Transverse colon (tissue), 4 donors: ENCODE measurements at regions not wholly inside any gene's neighbourhood (a gene's known extent, or its start where the extent isn't known, plus 50 kb on each side); places are given as distances from the start of the nearest gene placed in this dataset.

Experiments used
- DNase-seq: peaks from one replicate; pipeline ENCODE4 v3.0.0-alpha.2; 2019
- H3K27ac ChIP-seq, 4 donors: fragments of 200-600 bp; sonication (generic); 2 replicates each; pipeline ENCODE4 v1.5.1; 2016 to 2018; ENCODE audit warnings: inconsistent platforms in 4 of 4
- H3K27me3 ChIP-seq: fragments of 200-600 bp; sonication (generic); 2 replicates; pipeline ENCODE4 v1.5.1; 2017; ENCODE audit warnings: inconsistent platforms
- H3K36me3 ChIP-seq, 4 donors: fragments of 200-600 bp; sonication (generic); 2 replicates each; pipeline ENCODE4 v1.5.1; 2017 to 2019; ENCODE audit warnings: inconsistent platforms in 4 of 4
- H3K4me1 ChIP-seq, 4 donors: fragments of 200-600 bp; sonication (generic); 2 replicates each; pipeline ENCODE4 v1.5.1; 2017 to 2020; ENCODE audit warnings: inconsistent platforms in 4 of 4
- H3K4me3 ChIP-seq, 4 donors: fragments of 200-600 bp; sonication (generic); 1 replicate in 1 of 4; 2 replicates in 3 of 4; pipeline versions ENCODE4 v1.5.1 to v1.6.1; 2017 to 2019; ENCODE audit warnings: inconsistent platforms in 4 of 4
- H3K9me3 ChIP-seq, 2 donors: fragments of 200-600 bp; sonication (generic); 2 replicates each; pipeline ENCODE4 v1.5.1; 2017 to 2019; ENCODE audit warnings: inconsistent platforms in 2 of 2
- EP300 ChIP-seq: sonication (generic); formaldehyde crosslinking; IDR thresholded peaks from one replicate; pipeline ENCODE4 v1.6.1; 2017; ENCODE audit warnings: antibody characterized with exemption, low read depth
- POLR2A ChIP-seq: fragments of 450-650 bp; IDR thresholded peaks from one replicate; pipeline ENCODE4 v1.6.1; 2016; ENCODE audit warnings: antibody characterized with exemption, mild to moderate bottlenecking, moderate library complexity
- POLR2AphosphoS5 ChIP-seq, 3 donors: sonication (generic); formaldehyde crosslinking; IDR thresholded peaks; one replicate each; pipeline ENCODE4 v1.6.1; 2016; ENCODE audit warnings: antibody characterized with exemption in 3 of 3
- WGBS, 2 donors: methylation state at CpG; one replicate each; pipeline ENCODE4 v1.1.5; 2018; ENCODE audit warnings: low coverage in 1 of 2; 5-methylcytosine and 5-hydroxymethylcytosine counted together
- in situ Hi-C, 4 donors: fragments of 200-750 bp; cut with MboI; loops; one replicate each; pipeline versions ENCODE4 v1.15.0 to v1.15.1; 2017; ENCODE audit warnings: low sequenced_read_pairs in 3 of 4, low pct_ligation_motif_present in 1 of 4, low pct_unique_long_range_greater_than_20kb in 1 of 4
- intact Hi-C: fragments of 100-400 bp; cut with DNase I; formaldehyde crosslinking; loops from one replicate; pipeline ENCODE4 v1.15.1; 2023; ENCODE audit warnings: low total_unique reads
- TF ChIP-seq, protein P1 (sequence below), 5 experiments: fragments of 200-600 bp in 3 of 5; fragments of 450-650 bp in 2 of 5; sonication (generic) in 3 of 5; IDR thresholded peaks; 1 replicate in 2 of 5; 2 replicates in 3 of 5; pipeline ENCODE4 v1.5.1; 2016 to 2017; ENCODE audit warnings: antibody characterized with exemption in 5 of 5, inconsistent platforms in 3 of 5, mild to moderate bottlenecking in 2 of 5, moderate library complexity in 1 of 5

DNA sequence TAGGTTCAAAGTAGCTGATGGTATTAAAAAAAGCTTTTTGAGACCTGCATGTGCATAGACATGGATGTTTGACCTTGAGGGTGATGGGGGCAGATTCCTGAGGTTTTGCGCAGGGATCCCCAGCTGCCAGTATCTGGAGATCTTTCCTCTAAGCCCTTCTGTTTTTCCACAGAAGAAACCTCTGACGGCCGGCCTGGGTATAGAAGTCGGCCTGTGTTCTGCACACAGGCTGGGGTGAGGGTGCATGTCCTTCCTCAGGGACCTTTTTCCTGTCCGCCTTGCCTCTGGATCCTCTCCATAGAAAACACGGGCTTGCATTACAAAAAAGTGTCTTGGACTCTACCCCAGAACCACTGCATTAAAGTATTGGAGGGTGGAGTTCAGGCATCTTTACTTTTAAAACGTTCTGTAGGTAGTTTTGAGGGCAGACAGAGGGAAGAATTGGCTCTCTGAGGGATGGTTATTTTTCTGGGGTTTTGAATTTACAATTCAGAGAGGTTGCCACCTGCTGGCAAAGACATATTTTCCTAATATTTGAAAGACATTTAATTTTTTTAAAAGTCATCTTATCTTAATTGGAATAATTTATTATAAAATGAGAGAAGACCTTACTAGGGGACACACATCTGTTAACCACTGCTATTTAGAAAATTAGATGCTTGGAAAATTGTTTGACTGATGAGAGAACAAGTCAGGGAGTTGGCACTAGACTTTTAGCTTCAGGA is 350.6 kb downstream of the DCDC2C start:
- WGBS, 2 donors: 69 to 75% methylated on average over 5 to 7 of the region's 7 CpGs
- Histone ChIP-seq H3K9me3 (no peaks in the 10 kb centered on the region), H3K4me3 (no peak overlapping the region), H3K27me3 (no peaks in the 10 kb centered on the region), H3K27ac (no peak overlapping the region), H3K4me1 (no peaks in the 10 kb centered on the region), H3K36me3 (no peaks in the 10 kb centered on the region)
- no peak for TF ChIP-seq POLR2A
- TF ChIP-seq, protein P1, sequence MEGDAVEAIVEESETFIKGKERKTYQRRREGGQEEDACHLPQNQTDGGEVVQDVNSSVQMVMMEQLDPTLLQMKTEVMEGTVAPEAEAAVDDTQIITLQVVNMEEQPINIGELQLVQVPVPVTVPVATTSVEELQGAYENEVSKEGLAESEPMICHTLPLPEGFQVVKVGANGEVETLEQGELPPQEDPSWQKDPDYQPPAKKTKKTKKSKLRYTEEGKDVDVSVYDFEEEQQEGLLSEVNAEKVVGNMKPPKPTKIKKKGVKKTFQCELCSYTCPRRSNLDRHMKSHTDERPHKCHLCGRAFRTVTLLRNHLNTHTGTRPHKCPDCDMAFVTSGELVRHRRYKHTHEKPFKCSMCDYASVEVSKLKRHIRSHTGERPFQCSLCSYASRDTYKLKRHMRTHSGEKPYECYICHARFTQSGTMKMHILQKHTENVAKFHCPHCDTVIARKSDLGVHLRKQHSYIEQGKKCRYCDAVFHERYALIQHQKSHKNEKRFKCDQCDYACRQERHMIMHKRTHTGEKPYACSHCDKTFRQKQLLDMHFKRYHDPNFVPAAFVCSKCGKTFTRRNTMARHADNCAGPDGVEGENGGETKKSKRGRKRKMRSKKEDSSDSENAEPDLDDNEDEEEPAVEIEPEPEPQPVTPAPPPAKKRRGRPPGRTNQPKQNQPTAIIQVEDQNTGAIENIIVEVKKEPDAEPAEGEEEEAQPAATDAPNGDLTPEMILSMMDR (IDR thresholded peaks at IDR 0.05): no peak
- TF ChIP-seq EP300: no peak
- no peak for TF ChIP-seq POLR2AphosphoS5 (IDR thresholded peaks at IDR 0.05)
- in situ Hi-C loops (no loop called here), intact Hi-C loops (no loop called here)
- no peak for DNase-seq

DNA sequence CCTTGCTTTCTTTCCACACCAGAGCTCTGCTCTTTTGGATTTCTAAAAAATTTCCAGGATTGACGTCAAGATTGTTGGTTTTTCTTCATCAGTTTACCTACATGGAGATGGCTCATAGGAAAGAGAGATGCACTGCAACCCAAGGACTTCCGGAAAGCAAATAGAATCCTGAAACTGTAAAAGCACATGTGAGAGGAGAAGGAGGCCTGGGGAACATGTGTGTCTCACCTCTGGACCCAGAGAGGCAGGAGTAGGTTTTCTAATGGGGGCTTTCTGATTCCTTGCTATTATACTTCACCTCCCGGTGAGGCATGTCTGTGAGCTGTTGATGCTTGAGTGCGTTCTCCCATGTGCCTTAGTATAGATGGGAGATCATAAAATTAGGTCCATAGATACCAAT is 362.8 kb downstream of the DCDC2C start:
- no peaks in the 10 kb centered on the region for H3K4me1 ChIP-seq
- WGBS, 2 donors: 65 to 91% methylated on average over 4 of the region's 4 CpGs
- no peak overlapping the region for H3K4me3 ChIP-seq
- H3K9me3 ChIP-seq: no peaks in the 10 kb centered on the region
- H3K36me3 ChIP-seq: no peaks in the 10 kb centered on the region
- TF ChIP-seq POLR2AphosphoS5 (IDR thresholded peaks at IDR 0.05) (no peak), EP300 (no peak), POLR2A (no peak)
- TF ChIP-seq, protein P1 (IDR thresholded peaks at IDR 0.05): no peak
- in situ Hi-C loops: no loop called here
- H3K27ac ChIP-seq: no peak overlapping the region
- intact Hi-C loops: no loop called here
- DNase-seq: no peak
- H3K27me3 ChIP-seq: no peaks in the 10 kb centered on the region

DNA sequence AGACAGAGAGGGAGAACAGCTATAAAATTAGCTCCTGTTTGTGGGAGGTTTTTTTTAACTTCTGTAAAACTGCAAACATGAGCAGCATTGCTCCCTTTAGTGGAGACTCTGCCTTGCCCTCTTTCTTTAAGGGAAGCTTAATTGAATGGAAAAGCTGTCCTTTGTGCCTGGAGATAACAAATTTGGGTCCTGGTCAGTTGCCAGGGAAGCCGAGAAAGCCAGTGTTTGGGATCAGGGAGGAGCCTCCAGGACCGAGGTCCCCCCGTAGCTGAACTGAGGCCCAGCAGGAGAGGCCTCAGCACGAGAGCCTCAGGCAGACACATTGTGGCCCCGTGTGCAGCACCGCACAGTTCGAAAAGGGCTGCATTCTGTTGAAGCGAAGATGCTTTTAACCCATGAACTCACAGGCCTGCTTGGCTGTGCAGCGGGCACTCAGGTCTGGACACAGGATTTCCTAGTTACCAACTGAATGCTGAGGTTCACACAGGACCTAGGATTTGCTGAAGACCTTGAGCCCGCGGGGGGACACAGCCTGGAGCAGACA is 369.7 kb downstream of the DCDC2C start:
- DNase-seq: no peak
- WGBS, 2 donors: 74% methylated on average over 11 of the region's 11 CpGs; no CpG with 5 or more reads in 1 of the 2 donors
- in situ Hi-C loops: no loop called here
- TF ChIP-seq POLR2A: no peak
- no peak for TF ChIP-seq POLR2AphosphoS5 (IDR thresholded peaks at IDR 0.05)
- TF ChIP-seq, protein P1 (IDR thresholded peaks at IDR 0.05): no peak
- no peak for TF ChIP-seq EP300
- no peak overlapping the region for H3K27ac ChIP-seq
- intact Hi-C loops: no loop called here
- no peaks in the 10 kb centered on the region for H3K9me3 ChIP-seq
- H3K4me3 ChIP-seq: no peak overlapping the region
- no peaks in the 10 kb centered on the region for H3K4me1 ChIP-seq
- H3K36me3 ChIP-seq: no peaks in the 10 kb centered on the region
- H3K27me3 ChIP-seq: no peaks in the 10 kb centered on the region

DNA sequence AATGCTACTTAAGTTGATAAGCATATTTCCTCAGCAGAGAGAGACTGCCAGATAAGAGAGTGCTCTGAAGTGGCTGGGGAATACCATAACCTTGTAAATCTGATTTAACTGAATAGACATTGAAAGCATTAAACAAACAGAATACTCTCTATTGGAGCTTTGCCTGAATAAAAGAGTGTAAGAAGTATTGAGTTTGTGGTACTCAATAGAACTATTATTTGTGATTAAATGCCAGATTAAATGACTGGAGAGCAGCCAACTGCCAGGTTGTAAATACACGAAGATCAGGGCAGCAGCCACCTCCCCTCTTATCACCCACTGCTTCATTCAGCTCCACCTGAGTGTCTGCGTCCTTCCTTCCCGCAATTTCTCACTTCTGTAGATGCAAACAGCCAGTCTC is 373.6 kb downstream of the DCDC2C start:
- in situ Hi-C loops (no loop called here), intact Hi-C loops (no loop called here)
- Histone ChIP-seq H3K4me3 (no peak overlapping the region), H3K9me3 (no peaks in the 10 kb centered on the region), H3K4me1 (no peaks in the 10 kb centered on the region), H3K27me3 (no peaks in the 10 kb centered on the region), H3K27ac (no peak overlapping the region), H3K36me3 (no peaks in the 10 kb centered on the region)
- TF ChIP-seq POLR2AphosphoS5 (IDR thresholded peaks at IDR 0.05) (no peak), EP300 (no peak), POLR2A (no peak)
- TF ChIP-seq, protein P1 (IDR thresholded peaks at IDR 0.05): no peak
- 48 to 65% methylated on average over 3 of the region's 3 CpGs for WGBS, 2 donors
- no peak for DNase-seq
